ENCODE measurements at regions not wholly inside any gene's neighbourhood (a gene's known extent, or its start where the extent isn't known, plus 50 kb on each side); places are given as distances from the start of the nearest gene placed in this dataset.
A peak's percentile ranks its signal among the peaks of the same experiment; 100 is the strongest.
"Not testable (repeated sequence)": the region's sequence is repeated elsewhere in the genome, so short reads cannot be mapped to it uniquely, and the experiment has no call there.

DNA sequence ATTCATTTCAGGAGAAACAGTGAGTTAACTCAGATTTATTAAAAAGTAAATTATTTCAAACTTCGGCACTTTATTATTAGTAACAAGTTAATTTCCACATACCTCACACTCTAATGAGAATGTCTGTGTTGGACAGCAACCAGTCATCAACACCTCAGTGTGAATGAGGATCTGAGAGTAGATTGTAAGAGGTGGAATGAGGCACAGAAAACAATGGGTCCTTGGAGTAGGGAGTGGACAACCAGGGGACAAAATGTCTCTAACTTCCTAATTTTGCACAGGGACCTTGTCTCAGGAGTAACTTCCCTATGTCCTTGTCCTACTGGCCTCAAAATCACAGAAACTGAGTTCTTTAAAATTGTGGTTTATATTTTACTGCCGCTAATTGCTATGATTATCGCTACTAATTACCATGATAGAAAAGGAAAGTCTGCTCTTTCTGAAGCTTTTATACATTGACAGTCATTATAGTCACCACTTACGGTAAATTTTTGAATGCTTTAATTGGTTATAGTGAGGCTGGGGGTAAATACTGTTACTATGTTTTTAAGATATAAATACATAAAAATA is 82.2 kb upstream of the LRPPRC start:
- intact Hi-C loops (cut with DNase I), result no loop called here
- ATAC-seq (no peak), DNase-seq (ENCODE audit: low spot score) (no peak)

DNA sequence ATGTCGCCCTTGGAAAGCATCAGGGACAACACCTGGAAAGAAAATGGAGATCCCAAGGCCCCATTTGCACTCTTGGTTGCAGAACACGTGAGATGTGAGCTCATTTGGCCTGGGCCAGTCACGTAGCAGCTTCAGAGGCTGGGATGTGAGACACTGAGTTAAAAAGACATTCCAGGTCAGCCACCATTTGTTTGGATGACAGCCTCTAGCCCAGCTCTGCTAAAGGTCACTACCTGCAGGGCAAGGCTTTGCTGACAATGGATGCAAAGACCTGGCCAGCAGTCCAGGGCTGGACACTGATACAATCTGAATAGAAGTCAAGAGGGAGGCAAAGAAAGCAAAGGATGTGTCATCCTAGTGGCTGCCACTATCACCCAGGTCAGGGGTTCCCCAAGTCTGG is 83.9 kb upstream of the LRPPRC start:
- ATAC-seq (no peak), DNase-seq (ENCODE audit: low spot score) (no peak)
- intact Hi-C loops (cut with DNase I), result no loop called here

DNA sequence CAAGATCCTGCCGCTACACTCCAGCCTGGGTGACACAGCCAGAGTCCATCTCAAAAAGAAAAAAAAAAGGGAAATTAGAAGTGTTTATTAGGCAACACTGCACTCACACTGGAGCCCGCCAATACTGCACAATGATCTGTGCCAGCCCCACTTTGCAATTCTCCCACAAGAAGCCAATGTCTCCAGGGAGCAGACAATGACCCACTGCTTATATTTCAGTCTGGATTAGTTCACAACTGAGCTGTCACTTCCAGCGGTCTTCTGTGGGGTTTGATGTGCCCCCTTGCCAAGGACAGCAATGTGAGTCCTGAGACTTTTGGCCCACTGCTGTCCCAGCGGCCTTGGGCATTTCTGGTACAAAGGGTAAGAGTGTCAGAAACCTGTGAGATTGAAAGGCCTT is 85.6 kb upstream of the PPM1B start:
- ATAC-seq (peak; percentile 6), DNase-seq (ENCODE audit: low spot score) (no peak)
- intact Hi-C loops (cut with DNase I), result no loop called here

- intact Hi-C loops (cut with DNase I), result no loop called here
- no peak for DNase-seq (ENCODE audit: low spot score)
- ATAC-seq, result no peak
Observed at GRCh38 chr2:44084850-44085249, 83.8 kb upstream of the PPM1B start.

DNA sequence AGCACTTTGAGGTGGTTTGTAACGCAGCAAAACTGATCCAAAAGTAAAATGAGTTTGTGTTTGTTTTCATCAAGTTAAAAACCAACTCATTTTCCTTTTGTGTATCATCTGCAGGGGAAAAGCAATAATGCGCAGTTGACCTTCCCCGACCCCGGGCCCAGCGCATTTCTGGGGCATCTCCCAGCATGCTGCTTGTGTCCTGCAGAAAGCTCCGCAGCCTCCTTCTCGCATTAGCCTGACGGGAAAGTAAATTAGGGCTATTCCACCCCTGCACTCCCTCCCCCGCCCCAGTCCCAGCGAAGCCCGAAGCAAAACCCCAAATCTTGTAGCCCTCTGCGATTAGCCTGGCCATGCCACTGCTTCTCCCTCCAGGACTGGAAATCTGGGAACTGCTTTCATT is 82.0 kb upstream of the PPM1B start:
- intact Hi-C loops (cut with DNase I), result no loop called here
- no peak for DNase-seq (ENCODE audit: low spot score)
- peak; percentile 24 for ATAC-seq

GRCh38 chr2:44087036-44087713 is 81.5 kb upstream of the PPM1B start:
- intact Hi-C loops (cut with DNase I), result no loop called here
- peak; percentile 96 for ATAC-seq
- DNase-seq (ENCODE audit: low spot score), result peak; percentile 93

GRCh38 chr2:44087714-44088092 is 81.0 kb upstream of the PPM1B start:
- DNase-seq (ENCODE audit: low spot score) (no peak), ATAC-seq (peak; percentile 40)
- intact Hi-C loops (cut with DNase I), result no loop called here

- ATAC-seq; intact Hi-C loops (cut with DNase I); DNase-seq (ENCODE audit: low spot score): not testable (repeated sequence)
Observed at GRCh38 chr2:44092519-44092918, 76.2 kb upstream of the PPM1B start.

DNA sequence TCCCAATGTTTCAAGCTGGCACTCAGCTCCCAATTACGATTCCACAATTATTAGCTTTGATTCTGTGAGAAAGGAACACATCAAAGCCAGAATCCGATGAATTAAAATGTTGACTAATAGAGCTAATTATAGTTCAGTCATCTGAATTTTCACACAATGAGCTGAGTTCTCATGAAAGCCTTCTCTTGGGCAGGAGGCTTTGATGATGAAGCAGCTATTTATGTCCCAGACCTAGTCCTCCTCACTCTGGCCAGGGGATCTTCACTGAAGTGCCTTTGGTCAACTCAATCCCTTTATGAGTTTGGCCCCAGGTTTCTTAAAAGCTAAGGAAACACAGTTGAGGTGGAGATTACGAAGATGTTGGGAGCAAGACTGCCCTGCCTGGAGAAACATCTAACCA is 74.7 kb upstream of the PPM1B start:
- no peak for ATAC-seq
- intact Hi-C loops (cut with DNase I), result no loop called here
- no peak for DNase-seq (ENCODE audit: low spot score)

DNA sequence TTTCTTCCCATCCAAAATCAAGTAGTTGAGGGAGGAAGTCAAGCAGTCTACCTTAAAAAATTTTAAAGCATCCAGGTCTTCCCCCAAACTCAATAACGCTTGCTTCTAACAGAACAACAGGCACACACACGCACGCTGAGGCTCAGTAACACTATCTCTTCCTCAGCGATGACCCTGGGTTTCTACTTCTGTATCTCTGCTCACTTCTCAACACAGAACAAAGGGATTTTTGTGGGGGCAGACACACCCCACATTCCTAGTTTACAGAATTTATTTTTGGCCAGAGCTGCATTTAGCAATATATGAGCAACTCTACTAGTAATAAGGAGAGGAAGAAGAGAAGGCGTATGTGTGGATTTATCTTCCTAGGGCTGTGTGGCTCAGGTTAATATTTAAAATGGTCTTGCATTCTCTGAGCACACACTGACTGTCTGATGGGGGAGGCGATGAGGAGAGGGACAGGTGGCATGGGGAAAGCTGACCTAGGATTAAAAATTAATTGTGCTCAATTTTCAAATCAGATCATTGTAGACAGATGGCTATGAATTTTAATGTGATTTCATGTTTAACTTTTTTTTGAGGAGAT is 71.3 kb upstream of the PPM1B start:
- ATAC-seq, result no peak

GRCh38 chr2:44098050-44098449 is 70.6 kb upstream of the PPM1B start:
- DNase-seq (ENCODE audit: low spot score) (no peak), ATAC-seq (no peak)
- intact Hi-C loops (cut with DNase I), result no loop called here

More for the DNA sequence above, 71.3 kb upstream of the PPM1B start:
- DNase-seq (ENCODE audit: low spot score), result no peak
- intact Hi-C loops (cut with DNase I), result no loop called here

DNA sequence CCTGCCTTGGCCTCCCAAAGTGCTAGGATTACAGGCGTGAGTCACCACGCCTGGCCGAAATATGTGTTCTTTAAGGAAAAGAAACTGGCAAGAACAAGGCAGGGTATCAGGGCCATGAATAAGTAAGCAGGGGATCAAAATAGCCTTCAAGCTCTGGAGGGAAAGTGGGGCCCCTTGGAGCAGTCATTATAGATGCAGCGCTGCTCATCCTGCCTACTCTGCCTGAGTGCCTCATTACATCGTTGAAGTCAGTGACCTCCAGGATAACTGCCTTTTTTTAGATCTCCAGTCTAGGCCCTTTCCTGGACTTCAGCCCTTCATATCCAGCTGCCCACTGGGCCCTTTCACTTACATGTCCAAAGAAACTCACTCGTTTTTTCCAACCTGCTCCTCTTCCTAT is 69.8 kb upstream of the PPM1B start:
- ATAC-seq (no peak), DNase-seq (ENCODE audit: low spot score) (no peak)
- intact Hi-C loops (cut with DNase I), result no loop called here

GRCh38 chr2:44100351-44100750 is 68.3 kb upstream of the PPM1B start:
- ATAC-seq, result peak; percentile 94
- peak; percentile 66 for DNase-seq (ENCODE audit: low spot score)
- intact Hi-C loops (cut with DNase I), result no loop called here

GRCh38 chr2:44101246-44101645 is 67.4 kb upstream of the PPM1B start:
- intact Hi-C loops (cut with DNase I), result no loop called here
- DNase-seq (ENCODE audit: low spot score) (no peak), ATAC-seq (no peak)

DNA sequence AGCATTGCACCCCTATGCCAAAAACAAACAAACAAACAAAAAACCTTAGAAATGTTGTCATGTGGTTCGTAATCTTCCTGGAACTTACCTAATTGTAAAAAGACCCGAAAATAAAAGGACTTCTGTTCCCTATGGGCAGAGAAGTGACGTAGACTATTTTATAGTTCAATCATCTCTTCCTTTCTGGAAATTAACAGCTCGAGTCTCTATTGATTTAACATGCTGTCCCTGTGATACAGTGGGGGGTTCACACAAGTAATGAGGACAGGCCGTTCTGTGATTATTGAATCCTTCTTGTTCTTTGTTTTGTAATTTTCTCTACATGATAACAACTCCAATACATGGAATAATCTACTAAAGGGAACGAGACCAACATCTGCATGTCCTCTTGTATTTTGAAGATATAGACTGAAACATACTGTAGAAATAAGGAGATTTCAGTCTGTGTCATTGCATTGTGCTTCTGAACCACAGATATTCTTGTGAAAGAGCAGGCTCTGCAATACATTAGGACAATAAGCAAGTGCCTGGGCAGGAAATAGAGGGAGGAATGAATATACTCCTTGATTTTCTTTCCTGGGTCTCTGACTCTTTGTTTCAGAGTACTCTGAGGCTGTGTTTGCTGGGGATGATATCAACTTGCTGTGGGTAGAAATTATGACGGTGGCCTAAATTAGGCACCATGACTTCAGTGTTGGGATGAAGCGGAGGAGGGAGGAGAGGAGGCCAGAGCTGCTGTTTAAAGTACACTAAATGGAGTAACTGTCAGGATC is 65.7 kb upstream of the PPM1B start:
- ATAC-seq, result no peak

DNA sequence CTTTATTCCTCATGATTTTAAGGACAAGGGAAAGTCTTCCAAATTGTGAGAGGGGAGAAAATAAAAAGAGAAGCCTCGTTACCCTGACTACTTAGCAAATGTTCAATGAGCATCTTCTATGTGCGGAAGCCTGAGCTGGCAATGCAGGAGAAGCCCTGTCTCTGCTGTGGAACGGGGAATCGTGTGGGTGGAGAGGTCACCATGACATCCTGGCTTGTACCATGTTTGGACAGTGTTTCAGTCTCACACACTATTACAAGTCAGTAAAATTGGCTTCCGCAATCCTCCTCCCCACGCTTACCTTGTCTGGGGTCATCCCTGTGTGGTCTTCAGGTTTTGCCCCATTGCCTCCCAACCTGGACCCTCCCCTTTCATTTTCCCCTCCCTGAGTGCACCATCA is 65.0 kb upstream of the PPM1B start:
- DNase-seq (ENCODE audit: low spot score), result no peak
- intact Hi-C loops (cut with DNase I), result no loop called here
- ATAC-seq, result no peak

More for the DNA sequence above, 65.7 kb upstream of the PPM1B start:
- intact Hi-C loops (cut with DNase I), result no loop called here
- no peak for DNase-seq (ENCODE audit: low spot score)

GRCh38 chr2:44104855-44105271 is 63.8 kb upstream of the PPM1B start:
- DNase-seq (ENCODE audit: low spot score), result no peak
- ATAC-seq, result no peak
- intact Hi-C loops (cut with DNase I), result no loop called here

DNA sequence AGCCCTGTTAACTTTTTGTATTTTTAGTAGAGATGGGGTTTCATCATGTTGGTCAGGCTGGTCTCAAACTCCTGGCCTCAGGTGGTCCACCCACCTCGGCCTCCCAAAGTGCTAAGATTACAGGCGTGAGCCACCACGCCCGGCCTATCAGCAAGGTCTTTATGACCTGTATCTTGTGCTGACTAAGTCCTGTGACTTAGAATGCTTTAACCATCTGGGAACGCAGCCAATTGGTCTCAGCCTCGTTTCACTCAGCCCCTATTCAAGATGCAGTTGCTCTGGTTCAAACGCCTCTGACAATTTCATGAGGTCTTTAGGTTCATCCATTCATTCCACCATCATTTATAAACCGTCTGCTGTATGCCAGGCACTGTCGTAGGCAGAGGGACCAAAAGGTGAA is 62.2 kb upstream of the PPM1B start:
- intact Hi-C loops (cut with DNase I); DNase-seq (ENCODE audit: low spot score); ATAC-seq: not testable (repeated sequence)

- intact Hi-C loops (cut with DNase I), result no loop called here
- DNase-seq (ENCODE audit: low spot score) (no peak), ATAC-seq (no peak)
Observed at GRCh38 chr2:44107086-44107740, 61.5 kb upstream of the PPM1B start.

GRCh38 chr2:44107974-44108373 is 60.7 kb upstream of the PPM1B start:
- no peak for ATAC-seq
- DNase-seq (ENCODE audit: low spot score), result no peak
- intact Hi-C loops (cut with DNase I), result no loop called here

Measured in sciatic nerve (tissue), 2 donors.